ENCODE measurements at regions not wholly inside any gene's neighbourhood (a gene's known extent, or its start where the extent isn't known, plus 50 kb on each side); places are given as distances from the start of the nearest gene placed in this dataset.

DNA sequence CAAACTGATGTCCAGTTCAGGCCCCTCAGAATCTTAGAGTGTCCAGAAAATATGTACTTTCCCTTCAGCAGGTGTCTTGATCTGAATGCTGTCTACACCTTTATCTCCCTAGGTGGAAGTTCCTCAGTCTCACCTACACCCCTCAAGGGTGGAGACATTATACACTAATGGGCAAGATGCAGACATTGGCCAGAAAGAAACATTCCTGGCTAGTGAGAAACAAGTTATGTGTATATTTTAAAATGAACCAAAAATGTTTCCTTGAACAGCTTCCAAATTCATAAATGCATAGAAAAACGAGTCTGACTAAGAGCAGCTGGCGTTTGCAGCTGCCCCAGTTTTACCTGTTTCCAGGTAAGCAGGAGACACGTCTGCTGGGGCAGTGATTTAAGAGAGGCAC lies 140.5 kb upstream of the IRX4 start:
- DNase-seq (ENCODE audit: low read depth): no peak

GRCh38 chr5:2022436-2022835 lies 139.7 kb upstream of the IRX4 start:
- no peak for DNase-seq (ENCODE audit: low read depth)

DNA sequence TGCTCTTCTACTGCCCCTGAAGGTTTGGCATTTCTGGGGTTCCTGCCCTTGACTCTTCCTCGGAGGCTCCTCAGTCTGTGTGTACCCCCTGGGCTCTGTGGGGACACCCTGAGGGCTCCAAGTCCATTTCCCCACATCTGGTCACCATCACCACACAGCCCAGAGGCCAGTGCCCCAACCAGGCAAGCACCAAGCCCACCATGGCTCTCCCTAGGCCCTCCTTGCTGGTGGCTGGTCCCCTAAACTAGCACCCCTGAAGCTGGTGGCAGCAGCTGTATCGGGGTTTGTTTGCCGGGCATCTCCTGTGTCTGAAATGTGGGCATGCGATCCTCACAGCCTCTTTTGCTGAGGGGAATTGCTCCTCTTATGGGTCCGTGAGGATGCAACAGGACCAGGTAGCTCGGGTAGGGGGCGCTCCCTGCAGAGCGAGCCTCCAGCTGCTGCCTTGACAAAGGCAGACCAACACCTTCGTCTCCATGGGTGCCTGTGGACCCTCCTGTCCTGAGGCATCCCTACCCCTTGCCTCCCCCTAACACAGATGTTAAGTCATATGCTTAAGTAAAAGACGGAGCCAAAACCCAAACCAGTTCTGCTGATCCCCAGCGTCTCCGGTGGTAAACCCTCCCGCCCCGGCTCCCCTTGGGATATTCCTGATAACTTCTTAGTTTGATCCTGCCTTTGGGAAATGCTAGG lies 138.9 kb upstream of the IRX4 start:
- DNase-seq (ENCODE audit: low read depth): no peak

DNA sequence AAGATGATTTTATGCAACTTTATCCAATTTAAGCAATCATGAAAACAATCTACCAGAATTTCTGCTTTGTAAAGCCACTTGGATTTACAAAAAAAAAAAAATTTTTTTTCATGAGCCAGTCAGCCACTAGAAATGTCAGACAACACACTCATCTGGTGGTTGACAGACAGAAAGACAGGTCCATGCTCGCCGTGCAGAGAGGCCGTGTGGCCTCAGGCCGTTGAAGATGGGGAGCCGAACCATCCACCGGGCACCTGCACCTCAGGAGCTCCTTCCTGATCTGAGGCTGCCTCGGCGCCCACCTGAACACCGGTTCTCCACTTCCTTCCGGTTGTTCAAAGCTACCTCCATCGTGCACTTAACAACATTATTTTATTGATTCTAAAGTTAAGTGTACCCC lies 138.0 kb upstream of the IRX4 start:
- DNase-seq (ENCODE audit: low read depth): no peak

- no peak for DNase-seq (ENCODE audit: low read depth)
Measured at GRCh38 chr5:2019716-2020115, 137.0 kb upstream of the IRX4 start.

DNA sequence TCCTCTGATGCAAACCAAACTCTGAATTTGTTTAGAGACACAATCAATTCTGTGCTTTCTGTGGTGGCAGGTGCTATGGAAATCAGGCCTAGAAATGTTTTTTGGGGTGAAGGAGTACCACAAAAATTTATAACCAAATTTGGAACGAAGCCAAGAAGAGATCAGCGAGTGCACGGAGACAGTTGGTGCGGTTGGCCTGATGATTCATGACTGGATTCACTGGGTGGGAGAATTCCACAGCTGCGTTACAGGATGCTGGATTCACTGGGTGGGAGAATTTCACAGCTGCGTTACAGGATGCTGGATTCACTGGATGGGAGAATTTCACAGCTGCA lies 135.6 kb upstream of the IRX4 start:
- no peak for DNase-seq (ENCODE audit: low read depth)

DNA sequence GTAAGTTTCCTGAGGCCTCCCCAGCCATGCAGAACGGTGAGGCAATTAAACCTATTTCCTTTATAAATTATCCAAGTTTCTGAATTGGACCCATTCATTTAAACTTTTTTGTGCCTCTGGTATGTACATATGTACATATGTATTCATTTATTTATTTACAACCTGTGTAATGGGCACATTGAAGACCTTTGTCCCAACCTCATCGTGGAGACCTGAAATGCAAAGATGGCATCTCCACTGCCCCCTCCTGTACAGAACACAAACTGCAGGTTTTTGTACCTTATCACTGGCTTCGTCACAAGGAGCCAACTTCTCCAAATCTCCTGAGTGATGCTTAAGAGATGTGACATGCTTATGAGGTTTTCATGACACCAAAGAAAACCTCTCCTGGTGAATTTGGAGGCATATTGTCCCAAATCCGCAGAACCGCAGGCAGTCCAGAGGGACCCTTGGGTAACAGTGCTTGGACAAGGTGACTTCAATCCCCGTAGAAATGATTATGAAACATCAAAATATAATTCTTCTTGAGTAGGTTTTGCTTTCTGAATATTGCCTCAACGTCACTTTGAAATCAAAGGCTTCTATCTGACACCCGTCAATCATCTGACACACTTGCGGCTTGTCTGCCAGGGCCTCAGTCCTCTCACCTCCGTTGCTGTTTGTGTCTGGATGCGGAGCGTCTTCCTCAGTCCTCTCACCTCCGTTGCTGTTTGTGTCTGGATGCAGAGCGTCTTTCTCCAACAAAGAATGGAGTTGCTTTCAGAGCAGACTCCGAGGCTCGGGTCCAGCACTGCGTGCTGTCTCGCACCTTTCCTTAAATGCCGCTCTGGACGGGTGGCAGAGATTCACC lies 135.0 kb upstream of the IRX4 start:
- peak; percentile 9 for DNase-seq (ENCODE audit: low read depth)

- no peak for DNase-seq (ENCODE audit: low read depth)
Measured at GRCh38 chr5:2015961-2016360, 133.2 kb upstream of the IRX4 start.

- no peak for DNase-seq (ENCODE audit: low read depth)
Measured at GRCh38 chr5:2015124-2015848, 132.6 kb upstream of the IRX4 start.

DNA sequence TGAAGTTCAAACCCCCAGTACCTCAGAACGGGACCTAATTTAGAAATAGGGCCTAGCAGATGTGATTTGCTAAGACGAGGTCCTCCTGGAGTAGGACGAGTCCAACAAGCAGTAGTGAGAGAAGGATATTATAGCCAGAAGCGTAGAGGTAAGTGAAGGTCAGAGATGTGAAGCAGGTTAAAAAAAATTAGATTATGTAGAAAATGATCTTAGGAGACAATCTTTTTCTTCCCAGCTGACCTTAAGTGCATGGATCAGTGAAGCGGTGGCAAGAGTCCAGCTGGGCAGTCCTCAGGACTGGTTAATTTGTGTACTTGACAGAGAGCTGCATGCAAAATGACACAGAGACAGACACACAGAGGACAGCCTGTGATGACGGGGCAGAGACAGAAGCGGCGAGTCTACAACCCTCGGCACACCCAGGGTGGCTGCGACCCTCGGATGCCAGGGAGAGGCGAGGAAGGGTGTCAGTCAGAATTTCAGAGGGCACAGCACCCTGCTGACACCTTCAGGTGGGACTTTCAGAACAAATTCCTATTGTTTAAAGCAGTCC lies 131.4 kb upstream of the IRX4 start:
- no peak for DNase-seq (ENCODE audit: low read depth)

DNA sequence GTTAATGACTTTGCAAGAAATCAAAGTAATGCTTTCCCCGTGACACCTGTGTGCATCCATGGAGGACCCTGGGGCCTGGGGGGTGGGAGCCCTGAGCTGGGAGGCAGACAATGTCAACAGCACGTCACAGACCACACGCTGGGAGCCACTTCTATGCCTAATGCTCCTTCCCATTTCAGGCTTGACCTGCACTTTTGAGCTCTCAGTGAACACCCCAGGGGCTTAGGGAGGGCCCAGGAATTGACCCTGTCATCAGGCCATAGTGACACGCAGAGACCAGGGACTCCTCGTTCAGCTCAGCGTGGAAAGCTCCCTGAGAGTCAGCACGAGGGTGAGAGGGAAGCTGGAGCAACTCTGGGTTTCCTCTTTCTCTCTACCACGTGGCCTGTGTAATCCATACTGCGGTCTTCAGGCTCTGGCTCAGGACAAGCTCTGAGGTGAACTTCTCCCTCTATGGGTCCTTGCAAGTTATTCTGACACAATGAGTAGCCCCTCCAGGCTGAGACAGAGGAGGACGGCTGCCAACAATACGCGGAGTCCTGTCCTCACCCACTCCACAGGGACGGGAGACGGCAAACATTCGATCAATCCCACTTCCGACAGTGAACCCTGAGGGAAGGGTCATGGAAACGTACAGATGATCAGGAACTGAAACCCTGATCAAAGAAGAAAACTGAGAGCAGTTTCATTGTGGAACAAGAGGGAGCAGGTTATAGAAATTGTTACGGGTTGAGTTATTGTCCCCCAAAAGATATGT lies 130.8 kb upstream of the IRX4 start:
- no peak for DNase-seq (ENCODE audit: low read depth)

GRCh38 chr5:2012885-2013284 lies 130.2 kb upstream of the IRX4 start:
- no peak for DNase-seq (ENCODE audit: low read depth)

GRCh38 chr5:2011481-2012411 lies 129.0 kb upstream of the IRX4 start:
- no peak for DNase-seq (ENCODE audit: low read depth)

DNA sequence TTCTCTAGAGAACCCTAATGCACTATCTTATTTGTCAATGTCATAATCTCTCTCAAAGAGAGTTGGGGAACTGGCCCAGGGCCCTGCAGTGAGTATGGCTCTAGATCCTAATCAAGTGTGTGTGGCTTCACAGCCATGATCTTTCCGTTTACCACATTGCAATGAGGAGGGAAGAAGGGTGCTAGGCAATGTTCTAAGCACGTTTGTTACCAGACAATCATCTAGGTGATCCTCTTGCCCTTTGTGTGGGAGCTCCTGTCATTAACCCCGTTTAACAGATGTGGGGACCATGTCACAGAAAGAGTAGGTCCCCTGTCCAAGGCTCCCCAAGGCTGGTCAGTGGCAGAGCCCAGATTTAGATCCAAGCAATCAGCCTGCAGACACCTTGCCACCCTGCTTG lies 128.2 kb upstream of the IRX4 start:
- no peak for DNase-seq (ENCODE audit: low read depth)

DNA sequence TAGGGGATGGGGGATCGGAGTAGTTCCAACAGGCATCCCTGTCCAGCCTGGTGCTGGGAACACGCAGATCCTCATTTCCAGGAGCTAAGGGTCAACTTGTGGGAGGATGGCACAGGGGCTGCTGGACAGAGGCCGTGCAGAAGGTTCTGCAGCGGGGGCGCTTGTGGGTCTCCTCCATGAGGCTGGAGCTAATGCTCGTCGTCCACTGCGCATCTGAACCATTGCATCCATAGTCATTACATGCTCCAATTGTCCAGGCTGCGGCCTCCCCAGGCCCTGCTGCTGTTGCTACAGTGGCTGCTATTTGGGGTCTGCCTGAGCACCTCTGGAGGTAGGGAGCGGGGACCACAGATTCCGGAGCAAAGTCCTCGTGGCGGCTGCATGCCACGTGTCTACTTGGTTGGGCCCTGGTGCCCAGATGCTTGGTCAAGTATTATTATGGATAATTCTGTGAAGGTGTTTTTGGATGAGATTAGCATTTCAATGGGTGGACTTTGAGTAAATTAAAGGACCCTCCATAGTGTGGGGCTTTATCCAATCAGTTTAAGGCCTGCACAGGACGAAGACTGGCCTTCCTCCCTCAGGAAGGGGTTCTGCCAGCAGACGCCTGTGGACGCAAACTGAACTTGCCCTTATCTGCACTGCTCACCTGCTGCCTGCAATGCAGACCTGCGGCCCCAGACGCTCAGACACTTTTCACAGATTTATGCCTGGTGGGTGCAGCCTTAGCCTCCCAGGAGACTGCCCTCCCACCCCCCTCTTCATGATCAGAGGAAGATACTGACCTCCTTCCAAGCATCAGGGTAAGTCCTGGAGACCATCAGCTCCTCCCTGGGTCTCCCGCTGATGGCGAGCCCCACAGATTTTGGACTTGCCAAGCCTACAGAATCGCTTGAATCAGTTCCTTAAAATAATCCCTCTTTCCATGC lies 127.5 kb upstream of the IRX4 start:
- no peak for DNase-seq (ENCODE audit: low read depth)

DNA sequence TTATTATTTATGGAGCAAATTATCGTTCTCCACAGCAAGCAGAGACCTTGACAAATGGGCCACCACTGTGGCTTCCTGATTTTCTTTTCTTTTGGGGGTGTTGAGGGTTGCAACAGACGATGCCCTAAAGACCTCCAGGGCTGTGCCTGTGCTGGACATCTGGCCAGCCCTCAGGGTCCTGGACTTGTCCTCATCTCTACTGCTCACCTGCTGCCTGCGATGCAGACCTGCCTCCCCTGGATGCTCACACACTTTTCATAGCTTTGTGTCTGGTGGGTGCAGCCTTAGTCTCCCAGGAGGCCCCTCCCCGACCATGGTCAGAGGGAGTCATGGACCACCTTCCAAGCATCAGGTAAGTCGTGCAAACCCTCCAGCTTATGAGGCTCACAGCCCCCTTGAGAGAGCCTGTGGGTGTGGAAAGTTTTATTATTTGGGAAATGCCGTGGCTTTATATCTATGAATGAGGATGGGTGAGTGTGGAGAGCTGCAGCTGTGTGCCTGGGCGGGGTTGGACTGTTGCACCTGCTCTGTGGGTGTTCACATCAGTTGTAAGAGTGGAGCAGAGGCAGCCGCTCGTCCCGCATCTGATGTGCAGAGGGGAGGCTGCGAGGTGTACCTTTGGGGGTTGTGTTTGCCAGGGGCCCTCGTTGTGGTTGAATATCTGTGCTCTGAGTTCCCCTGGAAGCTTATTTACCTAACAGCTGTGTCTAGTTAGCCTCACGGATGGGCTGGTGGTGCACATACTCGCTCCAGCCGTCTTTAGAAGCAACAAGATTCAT lies 126.3 kb upstream of the IRX4 start:
- DNase-seq (ENCODE audit: low read depth): no peak

GRCh38 chr5:2007878-2008501 lies 125.3 kb upstream of the IRX4 start:
- no peak for DNase-seq (ENCODE audit: low read depth)

- no peak for DNase-seq (ENCODE audit: low read depth)
Measured at GRCh38 chr5:2007496-2007877, 124.8 kb upstream of the IRX4 start.

DNA sequence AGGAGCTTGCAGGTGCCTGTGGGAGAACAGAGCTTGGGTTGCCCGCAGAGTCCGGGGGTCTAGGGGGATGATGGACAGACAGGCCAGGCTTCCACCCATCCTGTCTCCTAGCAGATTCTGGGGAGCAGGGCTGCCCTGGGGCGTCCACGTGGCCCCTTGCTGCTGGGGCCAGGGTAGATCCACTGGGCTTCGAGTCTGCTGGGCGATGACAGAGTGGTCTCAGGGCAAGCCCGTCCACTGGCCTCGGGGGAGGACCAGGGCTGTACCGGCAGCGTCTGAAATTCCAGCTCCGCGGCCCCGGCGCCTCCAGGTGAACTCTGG lies 124.2 kb upstream of the IRX4 start:
- DNase-seq (ENCODE audit: low read depth): no peak

Data from activated T-cell treated with anti-CD3 and anti-CD28 coated beads for 1 hour (primary cell).